ENCODE measurements at regions not wholly inside any gene's neighbourhood (a gene's known extent, or its start where the extent isn't known, plus 50 kb on each side); places are given as distances from the start of the nearest gene placed in this dataset.
"Not testable (repeated sequence)": the region's sequence is repeated elsewhere in the genome, so short reads cannot be mapped to it uniquely, and the experiment has no call there.

GRCh38 chr14:55769877-55770276 is 189.9 kb downstream of the KTN1 start:
- DNase-seq = no peak

- no peak for DNase-seq
Measured at GRCh38 chr14:55771242-55771981, 191.4 kb downstream of the KTN1 start.

GRCh38 chr14:55772486-55772885 is 192.5 kb downstream of the KTN1 start:
- DNase-seq = no peak

- DNase-seq = no peak
Measured at GRCh38 chr14:55773312-55773711, 193.3 kb downstream of the KTN1 start.

- no peak for DNase-seq
Measured at GRCh38 chr14:55773984-55774545, 194.1 kb downstream of the KTN1 start.

- DNase-seq = no peak
Measured at GRCh38 chr14:55777877-55778276, 197.9 kb downstream of the KTN1 start.

- DNase-seq = no peak
Measured at GRCh38 chr14:55780156-55780946, 200.3 kb downstream of the KTN1 start.

GRCh38 chr14:55781046-55781445 is 201.0 kb downstream of the KTN1 start:
- no peak for DNase-seq

GRCh38 chr14:55782166-55782565 is 202.2 kb downstream of the KTN1 start:
- DNase-seq = no peak

- no peak for DNase-seq
Measured at GRCh38 chr14:55789406-55789805, 209.4 kb downstream of the KTN1 start.

GRCh38 chr14:55794655-55795595 is 214.9 kb downstream of the KTN1 start:
- no peak for DNase-seq

GRCh38 chr14:55796513-55796912 is 216.5 kb downstream of the KTN1 start:
- DNase-seq = not testable (repeated sequence)

GRCh38 chr14:55798406-55798805 is 218.4 kb downstream of the KTN1 start:
- no peak for DNase-seq

- no peak for DNase-seq
Measured at GRCh38 chr14:55799508-55800095, 219.6 kb downstream of the KTN1 start.

- no peak for DNase-seq
Measured at GRCh38 chr14:55800156-55800785, 220.3 kb downstream of the KTN1 start.

GRCh38 chr14:55801121-55801520 is 221.1 kb downstream of the KTN1 start:
- no peak for DNase-seq

GRCh38 chr14:55802986-55803872 is 223.2 kb downstream of the KTN1 start:
- DNase-seq = no peak

- no peak for DNase-seq
Measured at GRCh38 chr14:55803873-55804553, 224.0 kb downstream of the KTN1 start.

- DNase-seq = no peak
Measured at GRCh38 chr14:55805250-55805649, 225.2 kb downstream of the KTN1 start.
